ENCODE measurements at regions not wholly inside any gene's neighbourhood (a gene's known extent, or its start where the extent isn't known, plus 50 kb on each side); places are given as distances from the start of the nearest gene placed in this dataset.
"Not testable (repeated sequence)": the region's sequence is repeated elsewhere in the genome, so short reads cannot be mapped to it uniquely, and the experiment has no call there.

- no peak for DNase-seq
Observed at GRCh38 chr1:213744780-213745179, 243.0 kb upstream of the PROX1 start.

- DNase-seq = no peak
Observed at GRCh38 chr1:213745451-213745850, 242.3 kb upstream of the PROX1 start.

GRCh38 chr1:213749558-213749957 lies 238.2 kb upstream of the PROX1 start:
- no peak for DNase-seq

- no peak for DNase-seq
Observed at GRCh38 chr1:213750231-213751063, 237.3 kb upstream of the PROX1 start.

DNA sequence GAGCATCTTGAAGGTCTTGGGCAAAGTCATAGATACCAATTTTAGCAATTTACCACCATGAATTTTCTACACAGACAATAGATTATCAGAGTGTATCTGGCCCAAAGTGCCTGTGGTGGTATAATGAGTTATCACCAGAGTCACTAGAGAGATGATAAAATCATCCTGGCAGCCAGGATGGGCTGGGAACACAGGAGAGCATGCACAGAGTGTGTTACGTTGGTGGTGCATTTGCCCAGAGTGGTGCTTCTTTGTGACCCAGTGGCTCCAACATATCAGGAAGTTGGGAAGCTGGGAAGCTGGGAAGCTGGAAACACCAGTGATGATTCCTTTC lies 236.7 kb upstream of the PROX1 start:
- no peak for DNase-seq

GRCh38 chr1:213759359-213760181 lies 228.2 kb upstream of the PROX1 start:
- DNase-seq = no peak

GRCh38 chr1:213761845-213762407 lies 225.8 kb upstream of the PROX1 start:
- no peak for DNase-seq

- no peak for DNase-seq
Observed at GRCh38 chr1:213767683-213768082, 220.1 kb upstream of the PROX1 start.

DNA sequence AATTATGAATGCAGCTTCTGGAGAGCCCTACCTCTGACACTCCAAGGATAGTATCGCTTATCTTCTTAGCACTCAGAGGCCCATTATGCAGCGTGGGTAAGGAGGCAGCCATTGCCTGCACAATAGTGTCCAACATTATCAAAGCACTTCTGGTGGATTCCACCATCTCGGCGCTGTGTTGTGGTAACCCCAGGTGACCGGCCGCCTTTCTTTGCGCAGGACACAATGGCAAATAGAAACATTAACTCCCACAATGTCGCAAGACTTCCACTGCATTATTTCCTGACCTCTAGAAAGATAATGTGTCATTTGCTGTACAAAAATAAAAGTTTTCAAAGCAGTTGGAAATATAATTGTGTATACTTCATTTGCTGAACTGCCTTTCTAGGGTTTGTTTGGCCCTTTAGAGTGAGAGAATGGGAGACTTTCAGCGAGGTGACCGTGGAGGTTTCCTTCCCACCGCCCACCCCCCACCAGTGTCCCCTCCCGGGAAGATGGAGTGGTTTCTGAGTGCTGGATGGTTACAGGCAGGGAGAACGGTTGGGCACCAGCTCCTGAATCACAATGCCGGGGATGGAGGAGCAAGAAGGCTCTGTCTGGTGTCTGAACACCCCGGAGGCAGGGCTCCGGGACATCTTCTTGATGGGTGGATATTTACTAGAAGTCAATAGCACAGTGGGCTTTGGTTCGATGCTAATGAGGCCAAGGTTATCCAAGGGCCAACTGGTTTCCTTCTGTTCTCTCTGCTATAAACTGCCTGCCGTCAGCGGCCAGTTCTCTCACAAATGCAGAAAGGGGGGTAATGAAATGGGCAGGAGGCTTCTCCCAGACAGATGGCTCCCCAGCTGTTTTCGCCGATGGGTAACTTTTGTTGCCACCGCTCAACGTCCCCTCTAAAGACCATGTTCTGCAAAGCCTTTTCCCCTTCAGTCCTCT lies 215.4 kb upstream of the PROX1 start:
- DNase-seq = no peak

- DNase-seq = no peak
Observed at GRCh38 chr1:213773975-213774374, 213.8 kb upstream of the PROX1 start.

- no peak for DNase-seq
Observed at GRCh38 chr1:213776969-213777368, 210.8 kb upstream of the PROX1 start.

- DNase-seq = no peak
Observed at GRCh38 chr1:213779228-213779627, 208.5 kb upstream of the PROX1 start.

GRCh38 chr1:213782941-213783672 lies 204.7 kb upstream of the PROX1 start:
- no peak for DNase-seq

DNA sequence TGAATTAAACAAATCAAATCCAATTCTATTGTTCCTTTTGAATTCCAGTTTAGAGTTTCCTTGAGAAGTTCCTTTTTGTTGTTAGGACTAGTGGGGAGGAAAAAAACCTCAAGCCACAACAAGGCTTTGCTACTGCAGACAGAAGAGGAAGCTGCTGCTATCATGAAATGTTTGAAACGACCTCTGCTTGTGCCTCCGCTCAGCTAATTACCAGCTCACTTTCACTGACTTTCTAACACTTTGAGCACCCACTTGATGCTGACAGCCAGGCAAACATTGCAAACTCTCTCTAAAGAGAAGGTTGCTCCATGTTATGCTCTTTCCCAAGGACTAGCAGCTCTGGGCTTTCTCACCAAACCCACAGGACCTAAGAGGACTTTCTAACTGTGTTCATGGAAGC lies 203.9 kb upstream of the PROX1 start:
- DNase-seq = no peak

- no peak for DNase-seq
Observed at GRCh38 chr1:213786683-213787082, 201.1 kb upstream of the PROX1 start.

GRCh38 chr1:213790565-213790964 lies 197.2 kb upstream of the PROX1 start:
- DNase-seq = no peak

- no peak for DNase-seq
Observed at GRCh38 chr1:213793482-213794067, 194.2 kb upstream of the PROX1 start.

DNA sequence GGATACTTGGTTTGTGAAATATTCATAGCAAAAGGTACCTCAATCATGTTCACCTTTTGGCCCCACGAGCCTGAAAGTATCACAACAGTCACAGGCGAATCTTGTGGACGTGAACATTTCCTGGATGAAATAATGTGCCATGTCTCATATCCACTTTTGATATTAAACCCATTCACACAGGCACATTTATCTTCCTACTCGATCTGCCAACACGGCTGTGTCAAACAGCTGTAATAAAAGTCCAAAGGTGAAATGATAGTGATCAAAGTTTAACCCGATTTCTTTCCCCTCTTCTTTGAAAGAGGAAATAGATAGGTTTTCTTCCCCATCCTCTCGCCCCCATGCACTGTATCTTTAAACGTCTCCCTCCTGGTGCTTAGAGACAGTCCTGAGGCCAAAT lies 191.2 kb upstream of the PROX1 start:
- no peak for DNase-seq

DNA sequence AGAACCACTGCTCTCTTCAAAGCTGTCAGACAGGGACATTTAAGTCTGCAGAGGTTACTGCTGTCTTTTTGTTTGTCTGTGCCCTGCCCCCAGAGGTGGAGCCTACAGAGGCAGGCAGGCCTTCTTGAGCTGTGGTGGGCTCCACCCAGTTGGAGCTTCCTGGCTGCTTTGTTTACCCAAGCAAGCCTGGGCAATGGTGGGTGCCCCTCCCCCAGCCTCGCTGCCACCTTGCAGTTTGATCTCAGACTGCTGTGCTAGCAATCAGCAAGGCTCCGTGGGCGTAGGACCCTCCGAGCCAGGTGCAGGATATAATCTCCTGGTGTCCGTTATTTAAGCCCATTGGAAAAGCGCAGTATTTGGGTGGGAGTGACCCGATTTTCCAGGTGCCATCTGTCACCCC lies 179.5 kb upstream of the PROX1 start:
- DNase-seq = not testable (repeated sequence)

DNA sequence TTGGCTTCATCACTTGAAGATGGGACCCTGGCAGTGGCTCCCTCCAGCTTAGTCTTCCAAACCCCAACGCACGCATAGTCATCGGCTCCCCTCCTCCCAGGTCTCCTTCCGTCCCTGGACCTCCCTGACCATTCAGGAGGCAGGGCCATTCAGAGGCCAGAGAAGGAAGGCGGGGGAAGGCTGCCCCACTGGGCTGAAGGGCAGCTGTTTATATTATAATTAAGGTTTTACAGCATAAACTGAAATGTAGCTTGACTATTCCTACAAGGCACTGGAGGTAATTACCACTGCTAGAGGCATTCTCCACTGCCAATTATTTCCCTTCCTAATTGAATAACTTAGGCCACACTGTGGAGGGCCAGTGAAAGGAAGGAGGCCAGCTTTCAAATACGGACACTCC lies 170.6 kb upstream of the PROX1 start:
- DNase-seq = no peak

DNA sequence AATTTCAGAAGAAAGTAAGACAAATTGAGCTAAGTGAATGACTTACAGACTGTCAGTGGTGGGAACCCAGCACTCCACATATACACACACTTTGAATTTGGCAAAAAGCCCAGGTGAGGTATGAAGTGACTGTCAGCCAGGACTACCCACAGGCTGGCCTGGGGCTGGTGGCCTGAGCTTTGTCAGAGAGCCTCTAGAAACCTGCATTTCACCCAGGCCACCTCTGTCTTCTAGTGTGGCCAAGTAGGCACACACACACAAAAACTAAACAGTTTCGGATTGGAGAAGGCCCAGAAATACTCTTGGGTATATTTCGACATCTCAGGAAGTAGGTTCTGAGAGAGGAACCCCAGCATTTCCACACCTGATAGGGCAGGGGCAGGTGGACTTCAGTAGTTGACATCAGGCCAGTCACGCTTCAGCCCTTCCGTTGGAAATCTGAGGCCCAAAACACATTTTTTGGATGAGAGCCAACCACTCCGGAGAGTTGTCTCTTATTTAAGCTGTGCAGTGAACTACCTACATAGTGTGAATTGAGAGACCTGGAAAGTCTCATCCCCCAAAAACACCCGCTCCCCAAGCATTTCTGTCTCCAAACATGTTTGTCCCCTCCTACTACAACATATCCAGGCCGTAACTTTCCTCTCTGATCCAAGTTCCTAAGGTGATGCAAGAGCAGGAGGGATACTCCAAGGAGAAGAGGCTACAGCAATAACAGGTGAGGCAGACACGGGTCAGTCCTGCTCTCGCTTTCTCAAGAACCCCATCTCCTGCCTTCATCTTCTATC lies 167.2 kb upstream of the PROX1 start:
- no peak for DNase-seq
